Muscle of leg (tissue), 3 donors: ENCODE measurements at regions not wholly inside any gene's neighbourhood (a gene's known extent, or its start where the extent isn't known, plus 50 kb on each side); places are given as distances from the start of the nearest gene placed in this dataset.

ENCODE experiments used
- DNase-seq: peaks from one replicate; pipeline ENCODE4 v3.0.0; 2013
- H3K27ac ChIP-seq: one replicate; pipeline ENCODE4 v1.5.1; 2013; ENCODE audit warnings: mild to moderate bottlenecking, low read length, control low read depth
- H3K27me3 ChIP-seq: one replicate; pipeline ENCODE4 v1.6.1; 2013; ENCODE audit warnings: low read length; ENCODE audit not compliant: control insufficient read depth, insufficient read depth
- H3K36me3 ChIP-seq: one replicate; pipeline ENCODE4 v1.6.1; 2013; ENCODE audit warnings: low read length; ENCODE audit not compliant: control insufficient read depth, insufficient read depth
- H3K4me1 ChIP-seq: one replicate; pipeline ENCODE4 v1.6.1; 2013; ENCODE audit warnings: low read length; ENCODE audit not compliant: control insufficient read depth, insufficient read depth
- H3K4me3 ChIP-seq: one replicate; pipeline ENCODE4 v1.5.1; 2013; ENCODE audit warnings: low read length, control low read depth
- H3K9me3 ChIP-seq: replicated peaks from 2 replicates; pipeline ENCODE4 v1.6.1; 2013; ENCODE audit warnings: low read depth, low read length; ENCODE audit not compliant: control insufficient read depth
- WGBS: methylation state at CpG from one replicate; pipeline ENCODE4 v1.1.5; 2013; ENCODE audit warnings: missing lambda C conversion rate; ENCODE audit not compliant: insufficient coverage; 5-methylcytosine and 5-hydroxymethylcytosine counted together

DNA sequence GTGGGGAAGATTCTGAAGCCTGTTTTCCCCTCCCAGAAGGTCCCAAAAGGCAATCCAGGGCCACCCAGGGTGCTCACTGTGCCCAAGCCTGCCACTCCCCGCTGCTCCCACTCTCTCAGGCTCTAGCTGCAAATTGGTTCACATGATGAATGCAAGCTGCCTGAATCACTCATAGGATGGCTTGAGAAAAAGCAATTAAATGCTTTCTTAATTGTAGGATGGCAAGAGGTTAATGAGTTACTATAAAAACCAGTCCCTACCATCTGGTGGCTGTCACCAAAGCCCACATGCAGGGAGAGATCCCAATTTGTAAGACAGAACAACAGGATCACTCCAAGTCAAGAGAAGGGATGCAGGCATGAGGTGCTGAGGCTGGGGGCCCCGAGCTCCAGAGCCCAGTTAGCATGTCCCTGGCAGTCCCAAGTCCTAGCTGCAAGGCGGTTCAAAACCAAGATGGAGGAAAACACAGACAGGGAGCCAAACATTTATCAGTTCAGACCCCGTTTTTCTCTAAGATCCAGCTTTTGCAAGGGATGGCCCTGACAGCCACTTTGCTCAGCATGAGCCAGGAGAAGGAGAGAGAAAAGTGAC lies 207.1 kb downstream of the UACA start:
- no peak overlapping the region for H3K27ac ChIP-seq
- H3K9me3 ChIP-seq, result no peaks in the 10 kb centered on the region
- peaks cover 17% of the 10 kb centered on the region for H3K4me1 ChIP-seq
- no peak overlapping the region for H3K4me3 ChIP-seq
- H3K27me3 ChIP-seq, result peaks cover 6% of the 10 kb centered on the region
- no peak for DNase-seq
- no peaks in the 10 kb centered on the region for H3K36me3 ChIP-seq
- WGBS, result 63% methylated on average over 3 of the region's 4 CpGs

- Histone ChIP-seq H3K36me3 (no peaks in the 10 kb centered on the region), H3K9me3 (no peaks in the 10 kb centered on the region)
- no CpG with 5 or more reads among the region's 3 CpGs for WGBS
Measured at GRCh38 chr15:70555713-70556112, 207.6 kb downstream of the UACA start.

GRCh38 chr15:70547846-70548487 lies 215.4 kb downstream of the UACA start:
- H3K36me3 ChIP-seq, result no peaks in the 10 kb centered on the region
- H3K9me3 ChIP-seq, result no peaks in the 10 kb centered on the region
- H3K4me3 ChIP-seq, result no peak overlapping the region
- no peaks in the 10 kb centered on the region for H3K27me3 ChIP-seq
- DNase-seq, result no peak
- H3K4me1 ChIP-seq, result no peaks in the 10 kb centered on the region
- H3K27ac ChIP-seq, result no peak overlapping the region

More at GRCh38 chr15:70555713-70556112, 207.6 kb downstream of the UACA start:
- H3K4me1 ChIP-seq, result peaks cover 17% of the 10 kb centered on the region
- no peak for DNase-seq
- peaks cover 6% of the 10 kb centered on the region for H3K27me3 ChIP-seq
- no peak overlapping the region for H3K4me3 ChIP-seq
- H3K27ac ChIP-seq, result no peak overlapping the region

- no peak for DNase-seq
- Histone ChIP-seq H3K4me3 (no peak overlapping the region), H3K4me1 (no peaks in the 10 kb centered on the region), H3K27me3 (no peaks in the 10 kb centered on the region), H3K9me3 (no peaks in the 10 kb centered on the region), H3K36me3 (no peaks in the 10 kb centered on the region), H3K27ac (no peak overlapping the region)
- WGBS, result no CpG with 5 or more reads among the region's 2 CpGs
Measured at GRCh38 chr15:70545526-70545925, 217.8 kb downstream of the UACA start.

DNA sequence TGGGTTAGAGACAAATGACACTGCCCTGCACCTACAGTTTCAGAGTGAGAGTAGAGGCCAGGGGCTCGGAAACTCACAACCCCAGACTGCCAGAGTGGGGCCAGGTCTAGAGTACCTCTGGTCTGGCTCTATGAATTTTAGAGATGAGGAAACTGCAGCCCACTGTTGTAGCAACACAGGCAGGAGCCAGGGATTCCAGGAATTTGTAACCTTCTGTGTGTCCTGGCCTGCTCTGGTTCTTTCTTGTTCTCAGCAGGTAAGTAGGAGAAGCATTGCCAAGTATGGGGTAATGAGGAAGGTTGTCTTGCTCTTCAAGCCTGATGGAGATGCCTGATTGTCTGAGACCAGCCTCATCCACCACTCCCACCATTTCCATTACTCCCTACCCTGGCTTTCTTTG lies 221.8 kb downstream of the UACA start:
- Histone ChIP-seq H3K9me3 (no peaks in the 10 kb centered on the region), H3K27me3 (no peaks in the 10 kb centered on the region), H3K4me1 (no peaks in the 10 kb centered on the region), H3K27ac (no peak overlapping the region), H3K4me3 (no peak overlapping the region), H3K36me3 (no peaks in the 10 kb centered on the region)
- WGBS, result 100% methylated on average over 1 of the region's 1 CpG
- no peak for DNase-seq

DNA sequence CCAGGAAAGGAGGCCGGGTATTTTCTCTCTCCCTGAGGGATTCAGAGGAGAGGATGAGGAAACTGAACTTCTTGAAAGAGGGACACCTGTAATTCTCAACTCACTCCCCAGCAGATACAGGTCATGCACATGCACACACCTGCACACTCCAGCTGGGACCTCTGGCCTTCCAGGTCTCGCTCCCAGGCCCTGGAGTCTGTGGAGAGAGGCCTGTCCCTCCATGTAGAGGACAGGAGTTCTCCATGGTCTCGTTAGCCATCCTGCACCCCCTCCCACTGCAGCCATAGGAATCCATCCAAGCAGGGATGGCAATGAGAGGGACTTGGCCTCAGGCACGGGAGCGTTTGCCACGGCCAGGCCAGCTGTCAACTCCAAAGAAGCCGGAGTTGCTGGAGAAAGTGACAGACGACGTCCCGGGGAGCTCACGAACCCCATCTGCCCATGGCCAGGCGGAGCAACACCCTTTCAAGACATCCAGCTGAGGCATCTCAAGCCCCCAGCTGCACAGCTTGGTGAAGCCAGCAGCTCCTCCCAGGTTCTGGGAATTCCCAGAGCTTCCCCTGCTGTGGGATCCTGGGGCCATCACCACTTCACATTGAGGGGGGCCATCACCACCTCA lies 223.3 kb downstream of the UACA start:
- Histone ChIP-seq H3K4me1 (peaks cover 10% of the 10 kb centered on the region), H3K36me3 (no peaks in the 10 kb centered on the region), H3K27me3 (peaks cover 6% of the 10 kb centered on the region), H3K9me3 (no peaks in the 10 kb centered on the region), H3K4me3 (no peak overlapping the region), H3K27ac (no peak overlapping the region)
- DNase-seq, result no peak
- WGBS, result 58% methylated on average over 11 of the region's 12 CpGs

DNA sequence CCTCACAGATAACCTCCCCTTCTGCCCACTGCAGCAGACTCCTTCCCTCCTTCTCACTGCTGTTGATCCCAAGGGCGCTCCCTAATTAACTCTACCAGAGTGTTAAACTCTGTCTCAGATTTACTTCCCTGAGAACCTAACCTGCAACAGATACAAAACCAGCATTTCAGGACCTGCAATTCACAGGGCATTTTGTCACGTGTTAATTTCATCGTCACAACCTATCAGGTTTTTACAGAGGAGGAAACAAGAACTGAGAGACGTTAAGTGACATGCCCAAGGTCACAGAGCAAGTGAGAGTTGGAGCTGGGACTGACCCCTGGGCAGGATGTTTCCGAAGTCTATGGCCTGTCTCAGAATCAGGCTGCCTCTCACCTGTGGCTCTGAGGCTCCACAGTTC lies 223.9 kb downstream of the UACA start:
- Histone ChIP-seq H3K9me3 (no peaks in the 10 kb centered on the region), H3K36me3 (no peaks in the 10 kb centered on the region), H3K4me1 (peaks cover 12% of the 10 kb centered on the region), H3K4me3 (no peak overlapping the region), H3K27me3 (peaks cover 6% of the 10 kb centered on the region), H3K27ac (no peak overlapping the region)
- 96% methylated on average over 3 of the region's 5 CpGs for WGBS
- DNase-seq, result no peak

- Histone ChIP-seq H3K4me1 (peaks cover 12% of the 10 kb centered on the region), H3K27ac (no peak overlapping the region), H3K9me3 (no peaks in the 10 kb centered on the region), H3K4me3 (no peak overlapping the region), H3K27me3 (peaks cover 6% of the 10 kb centered on the region), H3K36me3 (no peaks in the 10 kb centered on the region)
- DNase-seq, result no peak
Measured at GRCh38 chr15:70538278-70538677, 225.1 kb downstream of the UACA start.

DNA sequence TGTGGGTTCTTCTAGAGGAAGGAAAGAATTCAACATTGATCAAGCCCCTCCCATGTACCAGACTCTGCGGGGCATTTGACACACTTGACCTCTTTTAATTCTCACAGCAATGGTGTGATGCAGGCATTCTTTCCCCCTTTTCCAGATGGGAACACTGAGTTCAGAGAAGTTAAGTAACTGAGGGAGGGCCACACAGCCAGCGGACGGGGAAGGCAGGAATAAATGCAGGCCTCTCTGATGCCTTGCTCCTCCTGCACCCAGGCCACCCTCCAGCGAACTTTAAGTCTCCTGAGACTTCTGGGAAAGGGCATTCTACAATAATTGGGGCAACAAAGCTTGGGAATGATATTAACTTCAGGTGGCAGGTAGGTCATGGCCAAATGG lies 227.4 kb downstream of the UACA start:
- Histone ChIP-seq H3K36me3 (no peaks in the 10 kb centered on the region), H3K9me3 (no peaks in the 10 kb centered on the region), H3K4me1 (peaks cover 12% of the 10 kb centered on the region), H3K27ac (no peak overlapping the region), H3K4me3 (no peak overlapping the region), H3K27me3 (peaks cover 6% of the 10 kb centered on the region)
- no peak for DNase-seq
- 80% methylated on average over 1 of the region's 4 CpGs for WGBS

DNA sequence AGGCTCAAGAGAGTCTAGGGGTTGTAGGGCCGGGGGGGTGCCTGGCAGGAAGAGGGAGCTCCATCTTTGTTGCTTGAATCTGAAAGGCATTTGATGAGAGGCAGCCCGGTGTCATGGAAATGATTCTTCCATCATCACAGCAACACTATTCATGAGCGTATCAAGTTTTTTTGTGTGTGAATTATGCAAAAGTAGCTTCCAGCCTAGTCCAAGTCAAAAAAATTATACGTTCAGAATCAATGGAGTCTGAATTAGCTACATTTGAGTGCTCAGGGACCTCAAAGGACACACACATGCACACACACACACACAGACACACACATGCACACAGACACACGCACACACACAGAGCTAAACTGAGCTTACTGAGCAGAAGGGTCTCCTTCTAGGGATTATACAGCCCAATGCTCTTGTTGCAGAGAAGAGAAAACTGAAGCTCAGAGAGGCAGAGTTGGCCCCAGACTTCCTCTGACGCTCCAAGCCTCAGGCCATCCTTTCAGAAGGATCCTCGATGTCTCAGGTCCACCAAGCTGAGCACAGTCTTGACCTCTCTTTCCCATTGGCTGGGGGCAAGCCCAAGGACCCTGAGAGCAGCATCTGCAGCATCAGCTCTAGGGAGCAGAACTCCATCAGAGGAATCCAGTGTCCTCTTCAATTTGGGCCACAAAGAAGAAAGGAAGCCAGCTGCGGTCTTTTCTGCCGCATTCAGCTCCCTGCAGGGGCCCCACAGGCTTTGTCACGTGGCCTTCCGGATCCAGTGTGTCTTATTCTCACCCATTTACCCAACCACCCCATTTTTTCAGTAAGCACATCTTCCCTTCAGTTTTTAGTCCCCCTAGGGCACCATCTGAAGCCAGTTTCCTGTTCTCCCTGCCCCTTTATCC lies 228.0 kb downstream of the UACA start:
- 49% methylated on average over 6 of the region's 11 CpGs for WGBS
- Histone ChIP-seq H3K4me1 (peaks cover 12% of the 10 kb centered on the region), H3K27me3 (peaks cover 6% of the 10 kb centered on the region), H3K9me3 (no peaks in the 10 kb centered on the region), H3K4me3 (no peak overlapping the region), H3K27ac (peak overlapping the region; percentile 10), H3K36me3 (no peaks in the 10 kb centered on the region)
- peak; percentile 46 for DNase-seq
